Tibial nerve (tissue), 4 donors: ENCODE measurements at regions not wholly inside any gene's neighbourhood (a gene's known extent, or its start where the extent isn't known, plus 50 kb on each side); places are given as distances from the start of the nearest gene placed in this dataset.

Experiments
- DNase-seq, 2 donors: peaks; one replicate each; pipeline ENCODE4 v3.0.0-alpha.2; 2019; ENCODE audit warnings: low spot score in 2 of 2
- H3K27ac ChIP-seq, 4 donors: fragments of 200-600 bp; sonication (generic) in 3 of 4; one replicate each; pipeline ENCODE4 v1.5.1; 2017 to 2019; ENCODE audit warnings: mild to moderate bottlenecking in 1 of 4
- H3K27me3 ChIP-seq, 2 donors: fragments of 200-600 bp; sonication (generic) in 1 of 2; one replicate each; pipeline versions ENCODE4 v1.5.1 to v1.6.0; 2017 to 2019
- H3K36me3 ChIP-seq, 3 donors: fragments of 200-600 bp; sonication (generic); one replicate each; pipeline ENCODE4 v1.5.1; 2018 to 2019
- H3K4me1 ChIP-seq, 4 donors: fragments of 200-600 bp; sonication (generic) in 3 of 4; one replicate each; pipeline ENCODE4 v1.5.1; 2017 to 2019
- H3K4me3 ChIP-seq, 4 donors: fragments of 200-600 bp; sonication (generic) in 3 of 4; one replicate each; pipeline ENCODE4 v1.5.1; 2017 to 2019; ENCODE audit warnings: mild to moderate bottlenecking in 1 of 4, moderate library complexity in 1 of 4
- H3K9me3 ChIP-seq, 4 donors: fragments of 200-600 bp; sonication (generic) in 3 of 4; one replicate each; pipeline ENCODE4 v1.5.1; 2017 to 2019
- EP300 ChIP-seq, 2 donors: sonication (generic); formaldehyde crosslinking; IDR thresholded peaks; one replicate each; pipeline ENCODE4 v1.6.1; 2017; ENCODE audit warnings: antibody characterized with exemption in 2 of 2, mild to moderate bottlenecking in 1 of 2
- POLR2A ChIP-seq, 2 donors: fragments of 450-650 bp; IDR thresholded peaks; one replicate each; pipeline ENCODE4 v1.6.1; 2017; ENCODE audit warnings: antibody characterized with exemption in 2 of 2, mild to moderate bottlenecking in 2 of 2, moderate library complexity in 2 of 2
- WGBS, 2 donors: methylation state at CpG; one replicate each; pipeline ENCODE4 v1.1.5; 2018; 5-methylcytosine and 5-hydroxymethylcytosine counted together
- TF ChIP-seq, protein P1 (sequence below), 5 experiments: fragments of 200-600 bp in 3 of 5; fragments of 450-650 bp in 2 of 5; sonication (generic) in 3 of 5; IDR thresholded peaks; one replicate each; pipeline ENCODE4 v1.5.1; 2016 to 2019; ENCODE audit warnings: antibody characterized with exemption in 5 of 5, mild to moderate bottlenecking in 3 of 5, moderate library complexity in 2 of 5

DNA sequence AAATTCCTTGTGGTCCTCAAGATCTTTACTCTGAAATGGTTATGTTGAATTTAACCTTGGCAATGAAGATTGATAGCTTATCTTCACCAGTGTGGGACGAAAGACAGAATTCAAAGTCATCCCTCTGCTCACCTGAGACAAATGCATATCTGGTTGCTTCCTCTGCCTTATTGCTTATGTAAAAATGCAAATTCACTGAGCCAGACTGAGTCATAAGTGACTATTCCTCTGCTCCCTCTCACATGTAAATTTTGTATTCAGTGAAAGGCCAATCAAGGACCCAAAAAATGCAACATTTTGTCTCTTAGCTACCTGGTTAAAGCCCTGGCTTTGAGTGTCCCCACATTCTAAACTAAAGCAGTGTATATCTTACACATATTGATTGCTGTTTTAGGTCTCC is 593.1 kb upstream of the GJE1 start:
- H3K27ac ChIP-seq = no peak overlapping the region
- TF ChIP-seq, protein P1, sequence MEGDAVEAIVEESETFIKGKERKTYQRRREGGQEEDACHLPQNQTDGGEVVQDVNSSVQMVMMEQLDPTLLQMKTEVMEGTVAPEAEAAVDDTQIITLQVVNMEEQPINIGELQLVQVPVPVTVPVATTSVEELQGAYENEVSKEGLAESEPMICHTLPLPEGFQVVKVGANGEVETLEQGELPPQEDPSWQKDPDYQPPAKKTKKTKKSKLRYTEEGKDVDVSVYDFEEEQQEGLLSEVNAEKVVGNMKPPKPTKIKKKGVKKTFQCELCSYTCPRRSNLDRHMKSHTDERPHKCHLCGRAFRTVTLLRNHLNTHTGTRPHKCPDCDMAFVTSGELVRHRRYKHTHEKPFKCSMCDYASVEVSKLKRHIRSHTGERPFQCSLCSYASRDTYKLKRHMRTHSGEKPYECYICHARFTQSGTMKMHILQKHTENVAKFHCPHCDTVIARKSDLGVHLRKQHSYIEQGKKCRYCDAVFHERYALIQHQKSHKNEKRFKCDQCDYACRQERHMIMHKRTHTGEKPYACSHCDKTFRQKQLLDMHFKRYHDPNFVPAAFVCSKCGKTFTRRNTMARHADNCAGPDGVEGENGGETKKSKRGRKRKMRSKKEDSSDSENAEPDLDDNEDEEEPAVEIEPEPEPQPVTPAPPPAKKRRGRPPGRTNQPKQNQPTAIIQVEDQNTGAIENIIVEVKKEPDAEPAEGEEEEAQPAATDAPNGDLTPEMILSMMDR (IDR thresholded peaks at IDR 0.05) = no peak
- TF ChIP-seq POLR2A (IDR thresholded peaks at IDR 0.05) (no peak), EP300 (IDR thresholded peaks at IDR 0.05) (no peak)
- H3K4me1 ChIP-seq = no peaks in the 10 kb centered on the region
- 97 to 100% methylated on average over 1 of the region's 1 CpG for WGBS, 2 donors
- H3K27me3 ChIP-seq = no peaks in the 10 kb centered on the region
- H3K9me3 ChIP-seq = no peaks in the 10 kb centered on the region
- DNase-seq = no peak
- no peaks in the 10 kb centered on the region for H3K36me3 ChIP-seq
- H3K4me3 ChIP-seq = no peak overlapping the region

DNA sequence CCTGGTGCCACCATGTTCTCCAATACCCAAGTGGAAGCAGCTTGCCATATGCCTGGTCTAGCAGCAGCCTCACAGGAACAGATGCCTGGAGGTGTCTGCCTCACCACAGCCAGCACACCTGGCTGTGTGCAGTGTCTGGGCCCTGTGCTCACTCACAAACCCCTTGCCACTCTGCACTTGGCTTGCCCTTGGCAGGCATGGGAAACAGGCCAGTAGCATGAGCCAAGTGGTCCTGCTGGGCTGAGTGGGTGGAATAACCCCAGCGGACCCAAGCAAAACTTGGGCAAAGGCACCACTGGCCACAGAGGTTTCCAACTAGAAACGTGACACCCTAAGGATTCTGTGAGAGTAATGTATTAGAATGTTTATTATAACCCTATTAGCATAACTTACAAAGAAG is 600.5 kb upstream of the GJE1 start:
- no peak overlapping the region for H3K4me3 ChIP-seq
- WGBS, 2 donors = 79 to 86% methylated on average over 2 of the region's 2 CpGs
- H3K9me3 ChIP-seq = peaks cover 0 to 13% (median 0%) of the 10 kb centered on the region in 4 donors

DNA sequence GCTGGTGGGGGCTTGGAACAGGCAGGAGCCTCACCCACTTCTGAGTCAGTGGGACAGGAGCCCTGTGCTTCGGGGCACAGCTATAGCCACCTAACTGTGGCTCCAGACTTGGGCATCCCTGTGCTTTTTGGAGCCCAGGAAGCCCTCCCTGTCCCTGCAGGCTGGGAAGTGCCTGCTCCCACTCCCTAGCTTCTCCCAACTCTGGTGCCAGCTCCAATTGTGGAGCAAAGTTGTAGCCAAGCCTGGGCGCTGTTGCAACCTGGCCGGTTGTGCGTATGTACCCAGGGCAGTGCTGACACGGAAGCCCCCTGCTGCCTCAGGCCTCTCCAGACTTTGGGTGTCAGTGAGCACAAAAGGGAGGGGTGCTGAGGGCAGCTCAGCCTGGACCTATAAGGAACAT is 601.7 kb upstream of the GJE1 start:
- DNase-seq = no peak
- no peaks in the 10 kb centered on the region for H3K36me3 ChIP-seq
- TF ChIP-seq, protein P1 (IDR thresholded peaks at IDR 0.05) = no peak
- TF ChIP-seq EP300 (IDR thresholded peaks at IDR 0.05) (no peak), POLR2A (IDR thresholded peaks at IDR 0.05) (no peak)

More for the DNA sequence above, 600.5 kb upstream of the GJE1 start:
- H3K27me3 ChIP-seq = no peaks in the 10 kb centered on the region
- no peaks in the 10 kb centered on the region for H3K4me1 ChIP-seq
- DNase-seq = no peak
- H3K27ac ChIP-seq = no peak overlapping the region
- no peak for TF ChIP-seq POLR2A (IDR thresholded peaks at IDR 0.05)
- TF ChIP-seq, protein P1 (IDR thresholded peaks at IDR 0.05) = no peak
- no peak for TF ChIP-seq EP300 (IDR thresholded peaks at IDR 0.05)
- H3K36me3 ChIP-seq = no peaks in the 10 kb centered on the region

DNA sequence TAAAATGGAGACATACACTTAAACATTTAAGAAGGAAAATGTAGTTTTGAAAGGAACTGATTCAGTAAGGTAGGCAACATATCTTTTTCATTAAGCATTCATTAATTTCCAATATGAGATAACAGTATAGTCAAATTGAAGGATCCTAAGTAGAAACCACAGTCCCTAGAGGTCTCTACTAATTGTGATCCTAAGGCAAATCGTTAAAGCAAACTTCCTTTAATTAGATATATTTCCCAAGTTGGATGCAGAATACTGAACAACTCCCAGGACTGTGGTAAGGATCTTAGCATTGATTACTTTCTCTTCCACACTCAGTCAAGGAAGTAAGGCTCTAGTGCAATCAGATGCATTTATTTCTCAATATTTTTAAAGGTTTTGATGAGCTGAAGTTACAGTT is 604.1 kb upstream of the GJE1 start:
- WGBS, 2 donors = 69 to 75% methylated on average over 1 of the region's 1 CpG
- Histone ChIP-seq H3K4me1 (no peaks in the 10 kb centered on the region), H3K27ac (no peak overlapping the region), H3K9me3 (peaks cover 0 to 13% (median 0%) of the 10 kb centered on the region in 4 donors), H3K4me3 (no peak overlapping the region), H3K27me3 (no peaks in the 10 kb centered on the region), H3K36me3 (no peaks in the 10 kb centered on the region)
- no peak for DNase-seq
- no peak for TF ChIP-seq EP300 (IDR thresholded peaks at IDR 0.05)
- no peak for TF ChIP-seq POLR2A (IDR thresholded peaks at IDR 0.05)
- TF ChIP-seq, protein P1 (IDR thresholded peaks at IDR 0.05) = no peak

More for the DNA sequence above, 601.7 kb upstream of the GJE1 start:
- 96 to 98% methylated on average over 5 of the region's 5 CpGs for WGBS, 2 donors
- no peaks in the 10 kb centered on the region for H3K27me3 ChIP-seq
- H3K27ac ChIP-seq = no peak overlapping the region
- no peaks in the 10 kb centered on the region for H3K4me1 ChIP-seq
- peaks cover 0 to 13% (median 0%) of the 10 kb centered on the region in 4 donors for H3K9me3 ChIP-seq
- H3K4me3 ChIP-seq = no peak overlapping the region

DNA sequence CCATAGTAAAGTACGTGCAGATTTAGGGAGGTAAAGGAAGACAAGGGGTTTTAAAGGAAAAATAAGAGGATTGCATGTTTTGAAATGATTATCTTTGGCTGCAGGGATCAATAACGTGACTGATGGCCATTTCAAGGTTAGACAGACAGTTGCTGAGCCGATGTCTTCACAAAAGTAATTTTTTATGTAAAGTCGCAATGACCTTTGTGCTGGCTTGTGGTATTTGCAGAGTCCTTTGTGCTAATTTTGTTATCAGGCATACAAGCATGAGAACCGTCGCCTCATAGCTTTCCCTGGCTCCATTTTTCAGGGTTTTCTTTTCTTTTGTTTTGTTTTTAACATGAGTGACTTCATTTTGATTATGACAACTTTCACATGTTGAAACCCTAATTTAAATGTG is 605.7 kb upstream of the GJE1 start:
- Histone ChIP-seq H3K4me3 (no peak overlapping the region), H3K27ac (no peak overlapping the region), H3K9me3 (peaks cover 0 to 11% (median 0%) of the 10 kb centered on the region in 4 donors), H3K36me3 (no peaks in the 10 kb centered on the region), H3K4me1 (no peaks in the 10 kb centered on the region), H3K27me3 (no peaks in the 10 kb centered on the region)
- DNase-seq = no peak
- TF ChIP-seq EP300 (IDR thresholded peaks at IDR 0.05) (no peak), POLR2A (IDR thresholded peaks at IDR 0.05) (no peak)
- TF ChIP-seq, protein P1 (IDR thresholded peaks at IDR 0.05) = no peak
- WGBS, 2 donors = 72 to 77% methylated on average over 6 of the region's 6 CpGs
